ENCODE measurements at regions not wholly inside any gene's neighbourhood (a gene's known extent, or its start where the extent isn't known, plus 50 kb on each side); places are given as distances from the start of the nearest gene placed in this dataset.

DNA sequence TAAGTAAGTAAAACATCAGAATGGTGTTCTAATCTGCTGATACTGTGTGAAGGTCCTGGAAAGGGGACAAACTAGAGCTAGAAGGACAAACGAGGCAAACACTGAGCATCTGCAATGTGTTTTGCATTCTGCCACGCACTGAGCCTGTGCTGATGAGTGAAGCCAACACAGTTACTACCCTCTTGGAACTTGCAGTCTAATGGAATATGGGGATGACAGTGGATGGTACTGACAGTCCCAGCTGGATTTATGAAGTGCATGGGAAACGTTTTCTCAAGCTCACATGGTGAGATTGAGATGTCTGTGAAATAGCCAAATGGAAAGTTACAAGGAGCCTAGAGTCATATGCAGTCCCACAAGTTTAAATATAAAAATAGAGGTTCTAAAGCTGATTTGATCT lies 86.6 kb downstream of the FOXB1 start:
- TF ChIP-seq, protein P1, sequence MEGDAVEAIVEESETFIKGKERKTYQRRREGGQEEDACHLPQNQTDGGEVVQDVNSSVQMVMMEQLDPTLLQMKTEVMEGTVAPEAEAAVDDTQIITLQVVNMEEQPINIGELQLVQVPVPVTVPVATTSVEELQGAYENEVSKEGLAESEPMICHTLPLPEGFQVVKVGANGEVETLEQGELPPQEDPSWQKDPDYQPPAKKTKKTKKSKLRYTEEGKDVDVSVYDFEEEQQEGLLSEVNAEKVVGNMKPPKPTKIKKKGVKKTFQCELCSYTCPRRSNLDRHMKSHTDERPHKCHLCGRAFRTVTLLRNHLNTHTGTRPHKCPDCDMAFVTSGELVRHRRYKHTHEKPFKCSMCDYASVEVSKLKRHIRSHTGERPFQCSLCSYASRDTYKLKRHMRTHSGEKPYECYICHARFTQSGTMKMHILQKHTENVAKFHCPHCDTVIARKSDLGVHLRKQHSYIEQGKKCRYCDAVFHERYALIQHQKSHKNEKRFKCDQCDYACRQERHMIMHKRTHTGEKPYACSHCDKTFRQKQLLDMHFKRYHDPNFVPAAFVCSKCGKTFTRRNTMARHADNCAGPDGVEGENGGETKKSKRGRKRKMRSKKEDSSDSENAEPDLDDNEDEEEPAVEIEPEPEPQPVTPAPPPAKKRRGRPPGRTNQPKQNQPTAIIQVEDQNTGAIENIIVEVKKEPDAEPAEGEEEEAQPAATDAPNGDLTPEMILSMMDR (IDR thresholded peaks at IDR 0.05): no peak
- no peak for TF ChIP-seq POLR2A (IDR thresholded peaks at IDR 0.05)
